PC-3 (cell line): ENCODE measurements at regions not wholly inside any gene's neighbourhood (a gene's known extent, or its start where the extent isn't known, plus 50 kb on each side); places are given as distances from the start of the nearest gene placed in this dataset.

Experiments used
- EZH2phosphoT487 ChIP-seq: fragments of 300-600 bp; sonication (generic); IDR thresholded peaks from 2 replicates; pipeline ENCODE4 v1.6.1; 2018; ENCODE audit warnings: mild to moderate bottlenecking, antibody characterized with exemption, low read length, borderline replicate concordance
- TF ChIP-seq, protein P1 (sequence below): fragments of 300-600 bp; sonication (generic); conservative IDR thresholded peaks from 2 replicates; pipeline ENCODE4 v1.5.1; 2017; ENCODE audit warnings: antibody characterized with exemption, low read depth, mild to moderate bottlenecking, low read length

DNA sequence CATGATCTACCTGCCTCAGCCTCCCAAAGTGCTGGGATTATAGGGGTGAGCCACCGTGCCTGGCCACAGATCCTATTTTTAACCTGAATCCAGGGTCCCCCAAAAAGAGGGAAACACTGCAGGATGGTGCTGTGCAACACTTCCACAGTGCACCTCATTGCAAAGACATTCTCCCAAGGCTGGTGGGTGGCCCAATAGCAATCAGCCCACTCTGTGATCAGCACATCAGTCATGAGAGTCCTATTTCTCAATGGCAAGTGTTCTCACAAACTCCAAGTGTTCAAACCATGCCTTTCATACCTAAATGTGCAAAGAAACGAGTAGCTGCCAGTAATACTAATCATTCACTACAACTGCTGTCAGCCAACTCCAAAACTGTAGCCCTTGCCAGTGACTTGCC is 612.9 kb downstream of the CCER1 start:
- TF ChIP-seq, protein P1, sequence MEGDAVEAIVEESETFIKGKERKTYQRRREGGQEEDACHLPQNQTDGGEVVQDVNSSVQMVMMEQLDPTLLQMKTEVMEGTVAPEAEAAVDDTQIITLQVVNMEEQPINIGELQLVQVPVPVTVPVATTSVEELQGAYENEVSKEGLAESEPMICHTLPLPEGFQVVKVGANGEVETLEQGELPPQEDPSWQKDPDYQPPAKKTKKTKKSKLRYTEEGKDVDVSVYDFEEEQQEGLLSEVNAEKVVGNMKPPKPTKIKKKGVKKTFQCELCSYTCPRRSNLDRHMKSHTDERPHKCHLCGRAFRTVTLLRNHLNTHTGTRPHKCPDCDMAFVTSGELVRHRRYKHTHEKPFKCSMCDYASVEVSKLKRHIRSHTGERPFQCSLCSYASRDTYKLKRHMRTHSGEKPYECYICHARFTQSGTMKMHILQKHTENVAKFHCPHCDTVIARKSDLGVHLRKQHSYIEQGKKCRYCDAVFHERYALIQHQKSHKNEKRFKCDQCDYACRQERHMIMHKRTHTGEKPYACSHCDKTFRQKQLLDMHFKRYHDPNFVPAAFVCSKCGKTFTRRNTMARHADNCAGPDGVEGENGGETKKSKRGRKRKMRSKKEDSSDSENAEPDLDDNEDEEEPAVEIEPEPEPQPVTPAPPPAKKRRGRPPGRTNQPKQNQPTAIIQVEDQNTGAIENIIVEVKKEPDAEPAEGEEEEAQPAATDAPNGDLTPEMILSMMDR: no peak
- TF ChIP-seq EZH2phosphoT487: no peak
